SIG-M5 treated with dmso at 0.1 percent for 504 hours (cell line): ENCODE measurements at regions not wholly inside any gene's neighbourhood (a gene's known extent, or its start where the extent isn't known, plus 50 kb on each side); places are given as distances from the start of the nearest gene placed in this dataset.

Experiments
- DNase-seq: peaks from one replicate; lab custom pipeline; 2025; ENCODE audit not compliant: unreplicated experiment; lab: John Stamatoyannopoulos, UW

DNA sequence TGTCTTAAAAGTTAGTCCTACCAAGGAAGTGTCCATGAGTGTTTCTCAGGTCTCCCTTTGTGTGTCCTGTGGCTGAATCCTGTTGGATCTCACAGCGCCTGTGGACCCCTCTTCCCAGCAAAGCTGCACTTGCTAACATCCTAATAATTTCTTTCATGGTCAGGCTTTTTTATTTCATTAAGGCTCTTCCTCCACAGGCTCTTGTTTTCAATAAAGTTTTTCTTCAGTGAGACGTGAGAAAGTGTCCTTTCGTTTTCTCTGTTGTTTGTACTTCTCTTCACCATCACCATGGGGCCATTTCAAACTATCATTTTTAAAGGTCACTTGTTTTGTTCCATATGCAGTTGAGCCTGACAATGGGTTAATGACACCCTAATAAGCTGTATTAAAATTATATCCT lies 231.5 kb downstream of the LMO4 start:
- DNase-seq = no peak

DNA sequence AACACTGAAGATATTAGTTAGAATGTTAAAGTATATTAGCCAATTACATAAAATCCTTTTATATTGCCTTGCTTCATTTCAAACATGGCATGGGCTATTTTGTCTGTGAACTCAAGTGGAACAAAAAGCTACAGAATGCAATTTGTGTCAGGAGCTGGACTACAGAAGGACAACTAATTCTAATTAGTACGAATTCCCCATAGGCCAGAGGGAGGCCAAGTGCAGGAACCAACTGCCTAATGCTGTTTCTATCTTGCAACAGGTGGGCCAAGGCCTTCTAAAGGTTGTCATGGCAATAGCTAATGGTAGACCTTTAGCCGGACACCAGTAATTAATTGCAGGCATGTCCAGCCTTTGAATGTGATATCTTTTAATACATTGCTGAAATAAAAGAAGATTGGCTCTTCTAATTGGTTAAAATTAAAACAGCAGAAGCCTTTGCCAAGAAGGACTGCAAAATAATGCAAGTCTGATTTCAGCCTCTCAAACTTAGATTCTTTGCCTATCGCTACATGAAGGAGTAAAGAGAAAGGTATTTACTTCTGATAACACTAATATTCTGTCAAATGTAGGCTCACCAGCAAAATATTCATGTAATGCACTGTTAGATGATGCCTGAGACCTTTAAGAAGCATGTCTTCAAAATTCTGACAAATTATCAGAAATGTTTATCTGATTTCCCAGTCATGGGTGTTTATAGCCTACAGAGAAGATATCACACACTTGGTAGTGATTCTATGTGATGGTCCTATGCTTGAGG lies 232.1 kb downstream of the LMO4 start:
- DNase-seq = no peak

DNA sequence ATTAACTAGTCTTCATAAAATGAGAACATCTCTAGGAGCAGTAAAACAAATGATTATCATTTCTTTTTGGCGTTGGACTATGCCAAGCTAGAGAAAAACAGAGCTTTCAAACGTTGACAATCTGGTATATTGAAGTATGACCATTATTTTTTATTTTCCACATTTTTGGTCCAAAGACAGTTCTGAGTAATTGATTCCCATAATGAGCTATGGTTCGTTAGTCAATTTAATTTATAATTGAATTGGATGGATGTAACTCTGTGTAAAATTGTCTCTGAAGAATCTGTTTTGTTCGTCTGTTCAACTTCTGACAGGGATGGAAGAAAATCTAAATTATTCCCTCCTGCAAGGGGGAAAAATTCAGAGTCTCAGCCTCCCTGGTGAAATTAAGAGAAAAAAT lies 234.5 kb downstream of the LMO4 start:
- no peak for DNase-seq

DNA sequence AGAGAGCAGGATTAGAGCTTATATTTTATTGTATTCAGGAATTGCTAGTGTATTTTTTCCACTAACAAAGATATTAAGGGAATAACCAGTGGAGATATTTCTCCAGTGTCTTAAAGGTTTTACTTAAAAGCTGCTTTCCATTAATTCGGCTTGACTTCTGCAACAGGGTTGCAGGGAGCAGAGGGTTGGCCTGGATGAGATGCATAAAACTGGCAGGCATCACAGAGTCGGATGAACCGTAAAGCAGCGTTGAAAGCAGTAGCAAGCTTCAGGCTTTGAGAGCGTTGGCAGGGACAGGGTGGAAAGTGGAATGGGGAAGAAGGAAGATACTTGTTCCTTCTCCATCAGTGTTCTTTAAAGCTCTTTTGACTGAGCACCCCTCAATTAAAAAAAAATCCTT lies 237.2 kb downstream of the LMO4 start:
- no peak for DNase-seq

DNA sequence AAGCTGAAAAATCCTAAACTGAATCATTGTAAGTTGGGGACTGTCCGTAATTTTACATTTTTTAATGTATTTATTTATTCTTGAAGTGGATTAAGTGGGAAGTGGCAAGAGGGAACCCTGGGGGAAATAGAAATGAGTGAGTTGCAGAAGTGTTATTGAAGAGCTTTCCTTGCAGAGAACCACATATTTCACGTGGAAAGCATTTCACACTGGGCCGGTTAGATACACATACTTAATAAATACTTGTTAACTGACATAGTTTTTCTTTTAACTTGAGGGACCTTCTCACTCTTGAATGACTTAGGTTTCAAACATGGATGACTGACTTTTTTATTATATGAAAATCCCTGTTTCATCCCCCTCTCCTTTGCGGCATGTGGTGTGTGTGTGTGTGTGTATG lies 239.3 kb downstream of the LMO4 start:
- DNase-seq = no peak

DNA sequence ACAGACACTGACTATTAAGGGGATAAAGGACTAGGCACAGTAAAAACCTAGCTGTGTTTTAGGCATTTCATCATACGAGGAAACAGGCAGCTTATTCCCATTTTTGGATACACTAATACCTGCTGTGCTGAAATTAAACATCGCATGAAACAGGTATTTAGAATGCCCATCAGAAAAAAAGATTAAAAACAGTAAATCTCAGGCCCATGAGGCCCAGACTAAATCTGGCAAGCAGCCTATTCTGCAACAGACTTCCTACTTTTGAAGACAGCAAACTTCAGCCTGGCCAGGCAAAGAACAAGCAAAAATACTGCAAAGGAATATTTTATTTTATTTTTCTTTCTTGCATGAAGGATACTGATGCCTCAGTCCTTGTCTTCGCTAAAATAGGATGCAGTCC lies 240.2 kb downstream of the LMO4 start:
- no peak for DNase-seq

DNA sequence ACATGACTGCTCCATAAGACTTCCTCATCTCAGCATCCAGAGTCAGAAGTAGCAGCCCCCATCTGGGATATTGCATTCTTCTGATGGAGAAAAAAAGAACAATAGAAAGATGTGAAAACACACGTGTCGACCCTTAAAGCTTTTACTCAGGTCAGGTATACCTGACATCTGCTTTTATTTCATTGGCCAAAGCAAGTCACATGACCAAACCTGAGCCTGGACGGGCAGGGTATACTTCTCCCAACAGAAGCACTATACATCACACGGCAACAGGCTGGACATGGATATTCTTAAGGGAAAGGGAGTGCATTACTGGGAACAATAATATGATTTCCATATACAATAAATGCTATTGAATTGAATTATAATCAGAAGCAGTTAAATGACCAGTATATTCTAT lies 243.3 kb downstream of the LMO4 start:
- DNase-seq = no peak

DNA sequence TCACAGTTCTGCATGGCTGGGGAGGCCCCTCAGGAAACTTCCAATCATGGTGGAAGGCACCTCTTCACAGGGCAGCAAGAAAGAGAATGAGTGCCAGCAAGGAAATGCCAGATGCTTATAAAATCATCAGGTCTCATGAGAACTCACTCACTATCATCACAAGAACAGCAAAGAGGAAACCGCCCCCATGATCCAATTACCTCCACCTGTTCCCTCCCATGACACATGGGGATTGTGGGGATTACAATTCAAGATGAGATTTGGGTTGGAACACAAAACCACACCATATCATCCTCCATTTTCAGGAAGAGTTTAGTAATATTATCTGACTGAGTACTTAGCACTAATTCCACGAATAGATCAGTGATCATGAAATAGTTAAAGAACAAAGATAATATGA lies 244.2 kb downstream of the LMO4 start:
- no peak for DNase-seq

DNA sequence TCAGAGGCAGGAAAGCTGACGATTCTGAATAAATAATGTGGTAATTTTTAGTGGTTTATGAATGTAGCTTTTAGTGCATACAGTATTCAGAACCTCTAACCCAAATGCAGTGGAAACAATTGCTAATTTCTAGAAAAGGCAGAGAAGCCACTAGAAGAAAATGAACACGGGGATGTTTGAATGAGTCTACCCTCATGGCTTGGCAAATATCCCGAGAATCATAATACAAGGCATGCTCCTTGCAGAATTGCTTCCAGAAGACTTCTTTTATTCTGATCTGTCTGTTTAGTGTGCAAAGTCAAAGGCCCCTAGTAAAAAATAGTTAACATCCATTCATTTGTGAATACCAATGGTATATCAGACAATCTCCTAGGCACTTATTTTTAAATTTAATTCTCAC lies 246.8 kb downstream of the LMO4 start:
- no peak for DNase-seq

DNA sequence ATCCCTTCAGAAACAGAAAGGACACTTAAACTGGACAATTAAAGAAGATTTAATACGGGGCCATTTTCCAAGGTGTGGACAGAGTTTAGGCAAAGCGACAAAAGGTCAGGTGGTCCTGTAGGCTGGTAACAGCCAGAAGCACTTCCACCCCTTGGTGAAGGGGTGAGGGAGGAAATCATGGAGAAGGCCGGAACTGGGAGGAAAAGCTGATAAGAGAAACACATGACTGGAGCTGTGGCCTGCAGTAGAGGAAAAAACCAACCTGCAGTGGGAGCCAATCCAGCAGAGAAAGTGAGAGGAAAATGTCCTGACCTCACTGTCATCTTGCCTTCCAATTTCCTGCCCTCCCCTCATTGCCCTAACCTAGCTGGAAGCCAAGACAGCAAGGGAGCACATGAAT lies 249.8 kb downstream of the LMO4 start:
- DNase-seq = no peak

DNA sequence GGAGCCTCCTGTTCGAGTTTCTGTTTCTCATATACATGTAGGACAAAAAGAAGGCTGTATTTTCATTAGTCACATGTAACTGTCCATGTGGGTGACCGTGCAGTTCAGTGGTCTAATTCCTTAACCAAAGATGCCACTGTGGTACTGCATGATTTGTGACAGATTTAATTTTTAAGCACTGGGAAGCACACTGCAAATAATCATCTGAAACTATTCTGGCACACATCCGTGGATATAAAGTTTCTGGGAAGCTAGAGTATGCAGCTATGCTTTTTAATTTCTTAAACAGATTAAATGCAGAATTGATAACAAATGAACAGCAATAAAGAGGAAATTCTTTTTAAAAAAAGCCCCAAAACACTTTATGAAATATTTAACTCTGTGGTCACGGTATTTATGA lies 254.8 kb downstream of the LMO4 start:
- DNase-seq = no peak

DNA sequence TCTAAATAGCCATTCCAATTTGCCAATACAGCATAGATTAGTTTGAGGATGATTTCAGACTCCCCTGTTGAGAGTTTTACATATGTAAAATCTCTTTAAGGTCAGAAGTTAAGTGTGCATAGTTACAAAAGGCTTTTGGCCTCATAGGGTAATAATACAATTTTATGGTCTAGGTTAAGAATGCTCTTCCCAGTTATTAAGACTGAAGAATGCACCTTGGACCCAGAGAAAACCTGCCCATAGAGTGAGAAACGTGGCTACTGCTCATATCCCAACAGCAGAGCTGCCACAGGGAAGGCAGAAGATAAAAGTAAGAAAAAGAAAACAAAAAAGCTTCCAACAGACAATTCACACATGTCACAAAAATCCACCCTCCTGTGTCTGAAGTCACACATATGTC lies 255.9 kb downstream of the LMO4 start:
- DNase-seq = no peak

DNA sequence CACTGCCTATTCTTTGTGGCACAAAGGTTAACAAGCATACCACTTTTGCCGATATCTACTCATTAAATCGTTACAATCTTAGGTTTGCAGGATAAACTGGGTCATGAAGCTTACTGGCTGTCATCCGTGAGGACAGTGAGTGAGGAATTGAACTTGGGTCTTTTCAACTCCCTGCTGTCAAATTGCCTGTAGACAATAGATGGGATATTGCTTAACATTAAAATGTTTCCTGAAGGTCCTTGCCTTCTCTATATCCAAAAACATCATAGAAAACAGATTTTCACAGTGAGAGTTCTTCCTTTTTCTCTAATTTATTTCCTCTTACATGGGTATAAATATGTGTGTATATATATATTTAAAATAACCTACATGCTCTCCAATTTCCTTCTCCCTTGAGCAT lies 257.8 kb downstream of the LMO4 start:
- DNase-seq = no peak

DNA sequence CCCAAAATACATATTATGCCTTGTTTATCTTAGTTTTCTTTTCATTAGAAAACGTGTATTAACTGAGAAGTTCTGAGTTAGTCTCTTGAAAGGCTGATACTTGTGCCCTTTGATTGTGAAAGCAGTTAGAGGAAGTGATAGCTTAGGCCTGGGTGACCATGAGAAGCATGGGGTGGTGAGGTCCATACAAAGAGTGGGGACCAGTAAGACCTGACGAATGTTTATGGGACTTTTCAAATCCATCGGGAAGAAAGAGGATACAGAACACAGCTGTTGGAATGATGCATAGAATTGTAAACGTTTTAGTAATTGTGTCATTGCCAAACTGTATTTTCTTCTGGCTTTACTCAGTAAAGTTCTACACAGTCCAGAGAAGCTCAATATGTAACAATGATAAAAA lies 259.8 kb downstream of the LMO4 start:
- peak; percentile 8 for DNase-seq

DNA sequence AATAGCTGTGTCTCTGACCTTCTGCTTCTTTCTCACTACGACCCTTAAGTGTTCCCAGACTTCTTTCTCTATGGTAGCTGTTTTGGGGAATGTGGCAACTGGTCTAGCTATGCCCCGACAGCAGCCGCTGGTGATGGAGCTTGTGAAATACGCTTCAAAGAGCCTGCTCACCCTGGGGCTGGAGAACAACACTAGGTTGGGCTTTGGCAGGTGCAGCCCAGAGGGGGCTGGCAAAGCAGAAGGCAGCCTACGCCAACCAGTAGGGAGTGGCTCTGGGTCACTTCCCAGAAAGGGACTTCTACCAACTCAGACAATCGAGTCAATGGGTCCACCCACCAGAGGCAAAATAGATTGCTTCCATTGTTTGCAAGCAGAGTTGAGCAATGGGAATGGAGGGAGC lies 262.8 kb downstream of the LMO4 start:
- DNase-seq = no peak

DNA sequence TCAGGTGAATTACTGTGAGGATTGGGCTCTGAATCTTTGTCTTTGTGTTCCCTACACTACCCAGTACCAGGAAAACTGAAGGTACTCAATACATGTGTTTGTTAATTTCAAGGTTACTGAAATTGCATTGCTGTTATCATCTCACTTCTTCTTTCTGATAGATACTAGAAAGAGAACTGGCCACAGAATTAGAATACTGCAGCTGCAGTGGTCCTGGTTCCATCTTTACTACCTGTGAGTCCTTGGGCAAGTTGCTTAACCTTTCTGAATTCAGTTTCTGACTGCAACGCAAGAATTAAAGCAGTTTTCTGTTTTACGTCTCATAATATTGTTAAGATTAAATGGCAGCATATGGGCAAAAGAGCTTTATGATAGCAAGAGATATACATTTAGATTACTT lies 263.5 kb downstream of the LMO4 start:
- no peak for DNase-seq

DNA sequence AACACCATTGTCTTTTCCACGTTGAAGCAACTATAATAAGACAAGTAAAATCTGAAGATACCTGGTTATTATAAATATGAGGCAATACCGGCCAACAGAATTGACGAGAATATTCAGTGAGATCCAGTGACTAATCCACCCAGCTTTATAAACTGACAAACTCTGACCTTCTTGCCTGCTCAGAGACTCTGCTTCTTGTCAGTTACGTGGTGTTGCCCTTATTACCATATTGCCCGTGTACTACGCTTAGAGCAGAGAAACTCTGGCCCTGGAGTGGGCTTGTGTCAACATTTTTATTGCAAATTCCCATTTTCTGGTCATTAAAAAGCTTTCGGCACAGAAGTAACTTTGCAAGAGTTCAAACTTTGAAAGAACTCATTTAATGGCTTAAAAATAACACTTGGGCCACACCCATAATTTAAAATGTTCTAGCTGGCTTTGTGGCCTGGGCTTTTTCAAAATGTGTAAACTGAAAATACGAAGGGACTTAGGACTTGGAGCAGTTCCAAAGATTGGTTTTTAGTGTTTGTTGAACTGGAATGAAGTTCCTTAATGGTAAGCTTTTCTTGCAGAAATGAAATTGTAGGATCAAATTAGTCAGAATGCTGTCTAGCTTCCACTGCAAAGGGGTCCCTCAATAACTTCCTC lies 266.2 kb downstream of the LMO4 start:
- no peak for DNase-seq

DNA sequence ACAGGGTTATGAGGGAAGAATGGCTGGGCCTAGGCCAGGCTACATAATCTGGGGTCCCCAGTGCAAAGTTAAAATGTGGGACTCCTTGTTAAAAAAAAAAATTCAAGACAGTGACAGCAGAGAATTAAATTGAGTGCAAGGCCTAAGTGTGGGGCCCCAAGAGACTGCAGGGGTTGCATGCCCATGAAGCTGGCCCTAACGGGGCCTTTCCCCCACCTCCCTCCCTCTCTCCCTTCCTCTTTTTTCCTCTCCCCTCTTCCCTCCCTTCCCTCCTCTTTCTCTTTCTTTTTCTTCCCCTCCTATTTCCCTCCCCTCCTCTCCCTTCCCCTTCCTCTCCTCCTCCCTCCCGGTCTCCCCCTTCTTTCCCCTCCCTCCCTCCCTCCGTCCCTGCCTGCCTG lies 266.7 kb downstream of the LMO4 start:
- DNase-seq = no peak

DNA sequence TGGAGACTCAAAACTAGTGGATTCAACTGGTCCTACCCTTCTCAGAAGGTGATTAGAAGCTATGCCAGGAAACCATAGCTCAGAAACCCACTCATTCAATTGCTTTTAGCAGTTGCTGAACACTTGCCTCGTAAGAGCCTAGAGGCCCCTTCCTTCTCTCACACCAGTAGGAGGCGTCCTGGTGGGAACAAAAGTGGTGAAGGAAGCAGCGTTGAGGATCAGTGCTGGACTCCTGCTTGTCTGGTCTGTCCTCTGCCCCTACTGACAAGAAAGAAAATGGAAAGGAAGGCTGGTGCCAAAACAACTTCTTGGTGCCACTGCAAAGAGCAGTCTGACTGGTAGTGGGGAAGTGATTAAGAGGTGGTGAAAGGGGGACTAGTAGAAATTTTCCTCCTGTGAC lies 269.7 kb downstream of the LMO4 start:
- DNase-seq = no peak

DNA sequence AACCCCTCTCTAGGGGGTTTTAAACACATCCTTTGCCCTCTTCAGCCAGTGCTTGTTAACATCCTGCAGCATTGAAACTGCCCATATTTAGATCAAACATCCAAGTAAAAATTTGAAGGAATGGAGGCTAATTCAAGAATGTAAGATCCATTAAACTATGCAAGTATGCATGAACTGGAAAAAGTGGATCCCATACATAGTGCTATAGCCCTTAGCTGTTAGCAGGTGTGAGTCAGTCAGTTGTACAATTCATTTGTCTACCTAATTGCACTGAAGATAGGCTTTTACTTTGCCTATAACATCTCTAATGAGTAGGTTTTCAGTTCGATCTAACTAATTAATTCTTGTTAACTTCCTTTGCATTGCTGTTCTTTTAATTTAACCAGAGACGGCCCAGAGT lies 270.9 kb downstream of the LMO4 start:
- no peak for DNase-seq

DNA sequence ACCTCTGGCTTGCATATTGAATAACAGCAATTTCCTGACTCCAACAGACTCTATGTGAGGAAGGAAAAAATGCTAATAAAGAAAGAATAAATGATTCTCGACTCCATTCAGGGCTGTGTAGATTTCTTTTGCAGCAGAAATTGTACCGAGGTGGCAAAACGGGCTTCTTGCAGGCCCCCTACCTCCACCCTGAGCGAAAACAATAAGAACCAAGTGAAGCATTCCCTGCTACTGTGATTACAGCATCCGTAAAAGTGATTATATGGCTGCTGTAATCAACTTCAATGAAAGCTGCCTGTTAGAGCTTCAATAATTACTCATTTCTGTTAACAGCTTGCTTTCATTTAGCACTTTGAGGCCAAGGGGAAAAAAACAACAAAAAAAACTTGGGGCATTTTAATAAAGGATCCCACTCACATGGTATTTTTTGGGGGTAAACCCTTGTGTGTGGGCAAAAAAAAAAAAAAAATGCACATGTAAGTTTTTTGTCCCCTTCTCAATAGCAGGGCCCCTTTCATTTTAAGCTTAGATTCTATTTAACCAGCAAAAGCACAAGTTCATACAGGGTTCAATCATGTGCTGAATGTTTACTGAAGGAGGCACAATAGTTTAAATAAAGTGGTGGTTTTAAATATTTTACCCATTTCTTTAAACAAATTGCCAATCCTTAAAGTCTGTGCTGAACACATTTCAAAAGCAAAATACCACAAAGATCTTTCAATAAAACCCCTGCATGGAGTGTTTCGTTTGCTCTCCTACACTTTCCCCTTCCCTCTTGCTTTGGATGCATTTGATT lies 271.6 kb downstream of the LMO4 start:
- DNase-seq = no peak

DNA sequence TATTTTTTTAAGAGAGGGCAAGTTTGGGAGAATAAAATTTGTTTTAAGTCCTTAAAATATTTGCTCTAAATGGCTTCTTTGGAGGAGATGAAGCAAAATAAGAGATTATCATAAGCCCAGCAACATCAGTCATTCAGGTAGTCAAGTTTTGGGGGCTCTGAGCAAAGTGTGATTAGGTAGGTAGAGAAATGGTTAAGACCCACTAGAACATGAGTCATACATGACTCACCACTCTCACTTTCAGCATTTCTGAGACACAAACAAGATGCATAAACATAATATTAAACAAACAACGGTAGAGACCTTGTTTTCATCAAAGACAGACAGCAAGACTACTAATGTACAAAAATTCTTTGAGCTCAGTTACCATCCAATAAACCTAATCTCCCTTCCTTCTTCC lies 272.2 kb downstream of the LMO4 start:
- DNase-seq = no peak
